GM12873 (cell line): ENCODE measurements at regions not wholly inside any gene's neighbourhood (a gene's known extent, or its start where the extent isn't known, plus 50 kb on each side); places are given as distances from the start of the nearest gene placed in this dataset.

Experiments used
- TF ChIP-seq, protein P1 (sequence below): IDR thresholded peaks from 2 replicates; pipeline ENCODE4 v1.5.1; 2012; ENCODE audit warnings: low read depth, mild to moderate bottlenecking, moderate library complexity, low read length, control low read depth; ENCODE audit not compliant: insufficient read depth; ENCODE audit errors: missing control alignments

DNA sequence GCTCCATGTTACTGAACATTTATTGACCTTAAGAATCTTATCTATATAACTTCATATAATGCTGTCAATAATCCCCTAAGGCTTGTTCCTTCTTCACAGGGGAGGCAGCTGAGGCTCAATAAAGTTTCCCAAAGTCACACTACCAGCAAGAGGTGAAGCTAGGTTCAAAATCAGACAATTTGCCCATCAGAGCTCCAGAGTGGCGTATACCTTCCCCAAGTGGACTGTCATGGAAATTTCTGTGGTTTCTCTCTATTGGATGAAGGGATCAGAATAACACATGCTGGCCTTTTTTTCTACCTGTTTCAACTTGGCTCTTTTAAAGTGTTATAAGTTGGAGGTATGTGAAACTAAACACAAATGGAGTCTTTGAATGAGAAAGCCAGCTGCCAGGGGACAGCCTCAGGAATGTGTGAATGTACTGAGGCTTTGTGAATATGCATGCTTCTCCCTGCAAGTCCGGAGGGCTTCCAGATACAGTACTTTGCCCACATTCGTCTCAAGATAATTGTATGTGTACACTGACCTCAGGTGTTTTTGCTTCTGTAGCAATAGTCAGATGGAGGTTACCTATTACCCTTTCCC lies 656.3 kb upstream of the CELF2 start:
- TF ChIP-seq, protein P1, sequence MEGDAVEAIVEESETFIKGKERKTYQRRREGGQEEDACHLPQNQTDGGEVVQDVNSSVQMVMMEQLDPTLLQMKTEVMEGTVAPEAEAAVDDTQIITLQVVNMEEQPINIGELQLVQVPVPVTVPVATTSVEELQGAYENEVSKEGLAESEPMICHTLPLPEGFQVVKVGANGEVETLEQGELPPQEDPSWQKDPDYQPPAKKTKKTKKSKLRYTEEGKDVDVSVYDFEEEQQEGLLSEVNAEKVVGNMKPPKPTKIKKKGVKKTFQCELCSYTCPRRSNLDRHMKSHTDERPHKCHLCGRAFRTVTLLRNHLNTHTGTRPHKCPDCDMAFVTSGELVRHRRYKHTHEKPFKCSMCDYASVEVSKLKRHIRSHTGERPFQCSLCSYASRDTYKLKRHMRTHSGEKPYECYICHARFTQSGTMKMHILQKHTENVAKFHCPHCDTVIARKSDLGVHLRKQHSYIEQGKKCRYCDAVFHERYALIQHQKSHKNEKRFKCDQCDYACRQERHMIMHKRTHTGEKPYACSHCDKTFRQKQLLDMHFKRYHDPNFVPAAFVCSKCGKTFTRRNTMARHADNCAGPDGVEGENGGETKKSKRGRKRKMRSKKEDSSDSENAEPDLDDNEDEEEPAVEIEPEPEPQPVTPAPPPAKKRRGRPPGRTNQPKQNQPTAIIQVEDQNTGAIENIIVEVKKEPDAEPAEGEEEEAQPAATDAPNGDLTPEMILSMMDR, result no peak

DNA sequence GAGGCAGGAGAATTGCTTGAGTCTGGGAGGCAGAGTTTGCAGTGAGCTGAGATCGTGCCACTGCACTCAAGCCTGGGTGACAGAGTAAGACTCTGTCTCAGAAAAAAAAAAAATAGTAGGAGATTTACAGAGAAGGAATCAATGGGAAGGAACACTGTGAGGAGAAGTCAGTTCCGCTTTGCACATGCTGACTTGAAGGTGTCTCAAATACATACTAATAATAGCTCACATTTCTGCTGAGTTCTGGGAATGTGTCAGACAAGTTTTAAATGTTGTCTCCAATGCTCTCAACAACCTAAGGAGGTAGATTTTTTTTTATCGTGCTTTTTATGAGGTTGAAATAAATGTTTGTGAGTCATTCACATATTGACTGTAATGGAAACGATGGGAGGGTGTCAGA lies 654.9 kb upstream of the CELF2 start:
- TF ChIP-seq, protein P1, result no peak

DNA sequence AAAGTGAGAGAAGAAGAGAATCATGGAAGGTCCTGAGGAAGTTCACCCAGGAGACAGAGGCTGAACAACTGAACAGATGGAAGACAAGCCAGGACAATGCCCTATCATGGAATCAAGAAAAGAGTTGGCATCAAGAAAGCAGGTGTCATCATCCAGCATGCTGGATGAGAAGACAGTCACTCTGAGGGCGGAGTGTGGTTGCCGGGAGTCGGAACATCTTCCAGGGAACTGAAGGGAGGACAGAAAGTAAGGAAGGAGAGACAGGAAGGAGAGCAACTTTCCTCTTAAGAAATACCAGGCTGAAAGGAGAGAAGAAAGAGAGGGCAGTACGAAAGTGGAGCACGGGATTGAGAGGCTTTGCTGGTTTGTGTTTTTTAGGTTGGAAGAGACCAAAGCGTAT lies 654.5 kb upstream of the CELF2 start:
- TF ChIP-seq, protein P1, result no peak

DNA sequence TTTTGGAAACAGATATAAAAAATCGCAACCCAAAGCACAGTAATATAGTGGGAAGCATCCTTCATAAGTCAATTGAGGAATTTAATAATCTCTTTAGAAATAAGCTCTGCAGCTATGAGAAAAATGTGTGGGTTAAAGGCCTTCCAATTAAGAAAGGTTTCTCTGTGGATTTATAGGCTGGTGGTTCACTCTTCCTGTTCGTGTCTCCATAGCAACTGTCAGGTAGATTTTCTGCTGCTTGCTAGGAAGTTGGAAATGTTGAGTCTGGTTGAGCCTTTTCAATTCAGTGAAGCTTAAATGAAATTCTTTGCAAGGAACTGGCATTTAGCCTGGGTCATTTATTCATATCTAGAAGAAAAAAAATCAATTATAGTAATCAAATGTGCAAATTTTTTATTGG lies 652.8 kb upstream of the CELF2 start:
- TF ChIP-seq, protein P1, result no peak

DNA sequence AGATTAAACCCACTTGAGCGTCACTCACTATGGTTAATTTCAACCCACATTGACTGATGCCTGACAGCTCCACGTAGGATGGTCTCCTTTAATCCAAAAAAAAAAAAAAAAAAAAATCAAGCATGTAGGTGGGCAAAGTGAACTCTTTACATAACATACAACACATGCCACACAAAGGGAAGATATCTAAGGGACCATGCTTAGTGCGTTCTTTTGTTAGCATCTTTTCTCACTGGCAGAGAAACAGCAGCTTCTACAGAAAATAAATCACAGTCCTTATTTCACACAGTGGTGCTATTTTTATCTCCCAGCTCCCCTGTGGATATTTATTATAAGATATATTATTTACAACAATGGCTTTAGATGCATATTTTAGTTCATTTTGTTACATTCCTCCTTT lies 652.0 kb upstream of the CELF2 start:
- TF ChIP-seq, protein P1, result no peak

DNA sequence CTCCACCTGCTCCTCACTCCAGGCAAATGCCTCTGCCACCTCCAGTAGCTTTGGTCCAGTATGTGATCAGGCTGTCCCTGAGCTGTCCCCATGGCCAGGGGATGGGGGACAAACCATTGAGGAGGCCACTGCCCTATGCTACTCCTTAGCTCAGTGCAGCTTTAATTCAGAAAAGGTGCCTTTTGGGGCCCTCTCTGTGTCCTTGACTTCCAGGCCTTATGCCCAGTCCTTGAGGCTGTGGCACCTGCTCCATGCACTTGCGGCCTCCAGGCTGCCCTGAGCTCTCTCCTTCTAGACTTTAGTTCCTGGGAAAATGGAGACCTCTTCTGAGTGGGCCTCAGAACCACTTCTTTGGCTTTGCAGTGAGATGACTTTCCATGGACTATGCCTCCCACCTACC lies 650.8 kb upstream of the CELF2 start:
- TF ChIP-seq, protein P1, result no peak

DNA sequence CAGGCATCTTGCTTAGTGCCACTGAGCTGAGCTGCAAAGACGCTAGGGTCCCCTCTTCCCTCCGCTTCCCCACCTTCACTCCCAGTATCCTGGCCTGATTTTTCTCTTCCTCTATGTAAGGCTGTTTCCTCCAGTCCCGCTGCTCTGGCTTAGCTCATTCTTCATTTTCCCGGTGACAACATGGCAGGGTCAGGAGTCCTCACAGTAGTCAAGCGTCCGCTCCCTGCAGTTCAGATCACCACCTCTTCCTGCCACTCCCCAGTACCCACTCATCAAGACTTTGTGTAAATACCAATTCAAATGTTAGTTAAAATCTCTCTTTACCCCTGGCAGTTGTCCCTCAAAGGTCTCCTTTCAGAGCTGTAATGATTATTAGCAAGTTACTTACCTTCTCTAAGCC lies 650.4 kb upstream of the CELF2 start:
- TF ChIP-seq, protein P1, result no peak
